Left colon (tissue), 2 donors: ENCODE measurements at regions not wholly inside any gene's neighbourhood (a gene's known extent, or its start where the extent isn't known, plus 50 kb on each side); places are given as distances from the start of the nearest gene placed in this dataset.

Source experiments
- ATAC-seq: fragments of 200-7000 bp; cut with Tn5 transposase; one replicate; pipeline ENCODE4 v1.9.1; 2020; ENCODE audit warnings: mild to moderate bottlenecking, moderate library complexity
- DNase-seq, 2 donors: peaks; one replicate each; pipeline ENCODE4 v3.0.0-alpha.2; 2020
- intact Hi-C, 2 donors: fragments of 100-400 bp; cut with DNase I in 1 of 2; cut with micrococcal nuclease in 1 of 2; formaldehyde crosslinking; loops; one replicate each; pipeline versions ENCODE4 v1.11.2 to v1.14.0; 2022; cut with DNase I, micrococcal nuclease
- donor health status: DM: no; HTN: no; CAD: no.
- donor health status: DM: yes; HTN: yes; CAD: no.

- no peak for ATAC-seq
- intact Hi-C loops, result no loop called here
- DNase-seq, result no peak
These were observed 50.8 kb upstream of the HTR2A start for GRCh38 chr13:46947425-46948191.
